HG03175 (cell line): ENCODE measurements at regions not wholly inside any gene's neighbourhood (a gene's known extent, or its start where the extent isn't known, plus 50 kb on each side); places are given as distances from the start of the nearest gene placed in this dataset.

ENCODE experiments used
- ATAC-seq: cut with Tn5 transposase; IDR thresholded peaks from one replicate; pipeline ENCODE4 v1.9.1; 2021; ENCODE audit warnings: mild to moderate bottlenecking, moderate library complexity; ENCODE audit not compliant: unreplicated experiment

DNA sequence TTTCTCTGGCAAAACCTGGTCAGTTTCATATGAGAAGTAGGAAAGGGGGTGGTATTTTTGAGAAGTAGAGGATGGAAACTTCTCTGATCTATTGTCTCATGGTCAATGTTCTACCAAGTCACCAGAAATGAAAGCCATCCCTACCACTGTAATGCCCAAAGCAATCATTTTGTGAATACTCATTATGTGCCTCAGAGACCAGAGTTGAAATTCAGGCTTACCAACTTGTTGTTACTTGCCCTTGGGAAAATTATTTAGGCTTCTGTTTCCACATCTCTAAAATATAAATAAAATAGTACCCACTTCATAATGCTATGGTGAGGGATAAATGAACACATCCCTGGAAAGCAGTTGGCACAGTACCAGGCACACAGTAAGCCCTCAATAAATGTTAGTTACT lies 723.7 kb upstream of the TBX3 start:
- no peak for ATAC-seq

DNA sequence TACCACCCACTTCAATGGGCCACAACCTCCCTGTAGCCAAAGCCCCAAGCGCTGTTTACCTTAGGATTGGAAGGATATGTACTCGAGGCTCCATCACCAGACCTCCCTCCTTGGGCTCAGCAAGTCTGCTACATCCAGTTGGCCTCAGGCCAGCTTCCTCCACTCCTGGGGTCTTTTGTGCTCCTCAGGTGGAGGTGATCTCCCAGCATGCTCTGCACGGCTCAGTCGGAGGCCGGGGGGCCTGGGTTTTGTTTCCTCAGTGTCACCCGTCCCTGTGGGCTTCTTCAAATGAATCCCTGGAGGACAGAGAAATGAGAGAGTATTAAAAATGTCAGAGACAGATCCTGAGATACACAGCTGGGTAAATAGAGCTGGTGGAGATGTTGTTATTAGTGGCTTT lies 723.1 kb upstream of the TBX3 start:
- no peak for ATAC-seq

DNA sequence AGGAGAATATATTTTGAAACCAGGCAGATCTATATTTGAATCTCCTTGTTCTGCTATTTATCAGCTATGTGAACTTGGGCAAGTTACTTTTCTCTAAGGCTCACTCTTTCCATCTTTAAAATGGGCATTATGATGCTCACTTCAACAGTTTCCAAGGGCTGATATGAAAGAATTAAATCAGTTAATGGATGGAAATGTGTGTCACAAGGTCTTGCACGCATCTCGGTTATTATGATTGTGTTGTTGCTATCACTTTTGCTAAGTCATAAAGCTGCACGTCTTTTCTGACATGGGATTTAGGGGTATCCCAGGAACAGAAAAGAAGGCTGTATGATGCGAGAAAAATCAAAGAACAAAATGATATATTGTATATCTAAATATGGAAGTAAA lies 721.5 kb upstream of the TBX3 start:
- ATAC-seq: no peak

- ATAC-seq: no peak
Observed at GRCh38 chr12:115404761-115405470, 720.9 kb upstream of the TBX3 start.

DNA sequence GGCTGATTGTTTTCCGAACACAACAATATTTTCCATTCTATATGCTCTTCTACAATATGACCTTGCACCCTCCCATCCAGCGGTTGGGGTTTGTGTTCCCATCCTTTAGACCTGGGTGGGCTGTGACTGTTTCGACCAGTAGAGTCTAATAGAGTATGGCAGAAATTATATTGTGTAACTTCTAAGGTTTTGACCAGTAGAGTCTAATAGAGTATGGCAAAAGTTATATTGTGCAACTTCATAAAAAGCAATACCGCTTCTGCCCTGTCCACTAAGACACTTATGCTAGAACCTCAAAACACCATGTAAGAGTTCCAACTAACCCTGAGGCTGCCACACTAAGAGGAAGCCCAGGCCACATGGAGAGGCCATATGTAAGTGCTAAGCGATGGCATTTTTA lies 719.7 kb upstream of the TBX3 start:
- ATAC-seq: no peak

- ATAC-seq: no peak
Observed at GRCh38 chr12:115403253-115403652, 719.3 kb upstream of the TBX3 start.

GRCh38 chr12:115402443-115403180 lies 718.6 kb upstream of the TBX3 start:
- ATAC-seq: no peak

GRCh38 chr12:115401761-115402160 lies 717.8 kb upstream of the TBX3 start:
- ATAC-seq: no peak

GRCh38 chr12:115400011-115400410 lies 716.0 kb upstream of the TBX3 start:
- ATAC-seq: no peak

DNA sequence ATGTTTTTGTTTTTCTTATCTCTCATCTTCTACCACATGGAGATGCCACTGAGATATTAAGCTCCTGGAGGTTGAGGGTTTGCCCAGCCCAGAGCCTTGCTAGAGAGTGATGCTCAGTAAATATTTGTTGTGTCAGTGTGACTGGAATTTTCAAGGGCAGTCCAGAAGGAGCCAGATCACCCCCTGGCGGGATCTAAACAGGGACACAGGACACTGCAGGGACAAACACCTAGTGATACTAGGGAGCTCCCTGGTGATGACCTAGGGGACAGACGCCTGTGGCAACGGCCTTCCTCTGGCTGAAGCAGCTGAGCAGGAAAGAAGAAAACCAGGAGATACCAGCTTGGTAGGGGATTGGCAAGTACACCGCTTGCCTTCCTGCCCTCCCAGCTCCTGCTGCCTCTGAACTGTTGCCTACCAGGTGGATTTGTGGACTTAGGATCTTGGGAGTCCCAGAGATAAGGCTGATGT lies 714.4 kb upstream of the TBX3 start:
- ATAC-seq: no peak

DNA sequence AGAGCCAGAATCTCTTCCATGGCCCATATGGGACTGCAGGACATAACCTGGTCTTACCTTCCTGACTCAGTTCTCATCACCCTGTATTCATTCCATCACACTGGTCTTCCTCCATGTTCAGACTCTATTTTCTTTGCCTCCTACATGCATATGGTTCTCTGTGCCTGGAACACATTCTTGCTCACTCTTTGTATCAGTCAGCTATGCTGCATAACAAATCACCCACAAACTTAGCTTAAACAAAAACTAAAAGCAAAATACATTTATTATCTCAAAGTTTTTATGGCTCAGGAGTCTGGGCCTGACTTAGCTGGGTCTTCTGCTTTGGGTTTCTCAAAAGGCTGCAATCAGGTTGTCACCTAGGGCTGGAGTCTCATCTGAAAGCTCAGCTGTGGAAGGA lies 712.6 kb upstream of the TBX3 start:
- ATAC-seq: no peak

DNA sequence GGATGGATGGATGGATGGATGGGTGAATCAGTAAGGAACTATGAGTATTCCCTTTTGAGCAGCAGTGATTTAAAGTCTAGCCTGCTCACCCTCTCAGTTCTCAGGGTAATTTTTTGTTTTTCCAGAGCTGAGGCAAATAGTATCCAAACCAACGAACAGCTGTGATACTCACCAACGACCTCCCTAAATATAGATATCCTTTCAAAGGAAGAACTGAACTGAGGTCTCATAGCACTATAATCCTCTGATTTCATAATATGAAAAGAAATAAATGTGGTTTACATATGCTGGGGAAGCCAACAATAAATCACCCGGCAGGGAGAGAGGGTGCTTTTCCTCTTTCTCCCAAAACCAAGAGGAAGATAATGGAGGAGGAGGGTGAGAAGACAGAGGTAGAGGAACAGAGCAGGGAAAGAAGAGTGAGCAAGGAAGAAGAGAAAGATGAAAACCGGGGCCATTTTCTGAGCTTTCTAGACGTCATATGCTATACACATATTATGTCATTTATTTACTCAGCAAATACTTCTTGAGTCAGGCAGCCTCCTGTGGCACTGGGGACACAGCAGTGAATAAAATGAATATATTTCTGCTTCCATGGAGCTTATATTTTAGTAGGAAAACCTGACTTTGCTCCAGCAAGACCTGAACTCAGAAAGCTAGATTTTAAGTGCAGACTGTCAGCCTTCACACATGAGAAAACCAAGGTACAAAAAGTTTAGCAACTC lies 710.7 kb upstream of the TBX3 start:
- no peak for ATAC-seq

DNA sequence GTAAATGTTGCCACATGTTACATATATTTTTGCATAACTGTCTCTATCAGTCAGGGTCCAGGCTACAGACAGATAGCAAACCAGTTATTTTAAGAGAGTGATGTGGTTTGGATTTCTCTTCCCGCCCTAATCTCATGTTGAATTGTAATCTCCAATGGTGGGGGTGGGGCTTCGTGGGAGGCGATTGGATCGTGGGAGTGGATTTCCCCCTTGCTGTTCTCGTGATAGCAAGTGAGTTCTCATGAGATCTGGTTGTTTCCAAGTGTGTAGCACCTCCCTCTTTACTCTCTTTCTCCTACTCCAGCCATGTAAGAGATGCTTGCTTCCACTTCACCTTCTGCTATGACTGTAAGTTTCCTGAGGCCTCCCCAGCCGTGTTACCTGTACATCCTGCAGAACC lies 704.2 kb upstream of the TBX3 start:
- ATAC-seq: no peak

- no peak for ATAC-seq
Observed at GRCh38 chr12:115387467-115387901, 703.5 kb upstream of the TBX3 start.

DNA sequence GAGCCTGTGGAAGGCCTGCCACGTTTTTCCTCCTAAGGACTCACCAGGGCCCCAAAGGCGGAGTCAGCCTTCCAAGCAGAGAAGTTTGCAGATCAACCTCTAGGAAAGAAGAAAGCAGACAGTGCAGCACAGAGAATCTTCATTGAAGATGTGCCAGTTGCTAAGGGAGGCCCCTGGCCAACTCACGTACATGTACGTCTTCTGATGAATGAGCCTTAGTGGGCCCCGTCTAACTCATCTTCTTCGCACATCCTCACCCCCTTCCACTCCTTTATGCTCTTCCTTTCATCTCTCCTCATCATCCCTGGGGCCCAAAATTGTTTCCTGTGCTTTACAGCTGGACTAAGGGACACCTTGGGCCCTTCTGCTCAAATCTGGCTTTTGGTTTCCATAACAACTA lies 703.0 kb upstream of the TBX3 start:
- ATAC-seq: no peak

- no peak for ATAC-seq
Observed at GRCh38 chr12:115385141-115385540, 701.2 kb upstream of the TBX3 start.

DNA sequence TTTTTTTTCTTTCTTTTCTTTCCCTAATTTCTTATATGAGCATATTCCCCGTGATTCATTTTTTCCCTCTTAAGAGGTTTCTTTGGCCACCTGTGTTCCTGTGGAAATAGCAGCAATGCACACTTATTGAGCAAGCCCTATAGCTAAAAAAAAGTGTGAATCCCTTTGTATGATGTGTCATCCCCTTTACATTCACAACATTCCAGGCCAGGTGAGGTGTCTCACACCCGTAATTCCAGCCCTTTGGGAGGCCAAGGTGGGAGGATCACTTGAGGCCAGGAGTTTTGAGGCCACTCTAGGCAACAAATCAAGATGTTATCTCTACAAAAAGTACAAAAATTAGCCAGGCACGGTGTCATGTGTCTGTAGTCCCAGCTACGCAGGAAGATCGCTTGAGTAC lies 700.4 kb upstream of the TBX3 start:
- no peak for ATAC-seq

DNA sequence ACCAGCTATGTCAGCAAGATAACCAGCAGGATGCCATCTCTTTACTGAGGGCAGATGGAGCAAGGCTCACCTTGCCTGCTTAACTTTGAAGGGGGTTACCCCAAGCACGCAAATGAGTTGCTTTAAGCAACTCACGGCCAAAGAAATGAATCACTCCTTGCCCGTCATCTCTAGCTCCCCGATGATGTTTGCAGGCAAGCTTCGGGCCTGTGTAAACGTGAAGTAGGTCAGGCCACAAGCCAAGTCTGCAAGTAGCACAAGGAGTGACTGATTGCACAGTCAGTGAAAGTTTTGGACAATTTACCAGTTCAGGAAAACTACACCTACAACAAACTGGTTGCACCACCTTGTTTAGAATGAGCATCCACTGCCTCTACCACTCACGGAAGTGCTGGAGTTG lies 699.7 kb upstream of the TBX3 start:
- no peak for ATAC-seq

- ATAC-seq: no peak
Observed at GRCh38 chr12:115382681-115383080, 698.7 kb upstream of the TBX3 start.

DNA sequence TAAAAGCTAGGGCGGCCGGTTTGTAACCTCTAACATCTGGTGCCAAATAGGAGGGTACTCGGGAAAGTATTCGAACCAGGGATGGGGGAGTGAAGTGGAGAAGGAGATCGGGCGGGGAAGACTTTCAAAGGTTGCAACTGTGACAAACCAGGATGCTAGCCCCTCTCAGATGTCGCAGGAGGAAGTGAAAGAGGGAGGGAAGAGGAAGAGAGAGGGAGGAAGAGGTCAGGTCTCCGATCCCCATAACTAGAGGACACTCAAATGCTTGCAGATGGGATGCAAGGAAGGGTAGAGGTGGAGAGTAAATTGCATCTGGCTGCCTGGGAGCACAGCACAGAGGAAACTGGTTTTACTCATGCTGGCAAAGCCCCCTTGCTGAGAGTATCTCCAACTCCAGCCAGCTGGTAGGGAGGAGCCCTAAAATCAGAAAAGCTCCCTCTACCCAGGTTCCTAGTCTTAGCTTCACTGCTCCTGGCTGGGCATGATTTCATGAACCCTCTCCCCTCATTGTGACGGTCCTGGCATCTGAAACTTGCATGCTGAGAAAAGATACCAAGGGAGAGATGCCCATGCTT lies 696.7 kb upstream of the TBX3 start:
- ATAC-seq: no peak

- ATAC-seq: no peak
Observed at GRCh38 chr12:115378291-115378690, 694.3 kb upstream of the TBX3 start.

DNA sequence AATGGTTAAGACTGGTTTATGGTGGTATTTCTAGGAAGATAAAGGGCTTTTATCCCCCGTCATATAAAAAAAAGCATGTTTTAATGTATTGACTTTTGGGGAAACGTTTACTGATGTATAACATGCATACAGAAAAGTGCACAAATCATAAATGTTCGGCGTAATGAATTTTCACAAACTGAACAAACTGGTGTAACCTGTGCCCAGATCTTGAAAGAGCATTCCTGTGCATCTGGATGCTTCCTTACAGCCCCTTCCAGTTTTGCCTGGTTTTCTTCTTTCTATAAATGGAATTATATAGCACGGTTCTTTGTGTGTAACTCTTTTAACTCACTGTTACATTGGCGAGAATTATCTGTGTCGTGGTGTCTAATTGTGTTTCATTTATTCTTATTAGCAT lies 693.8 kb upstream of the TBX3 start:
- ATAC-seq: no peak
